MM.1S (cell line): ENCODE measurements at regions not wholly inside any gene's neighbourhood (a gene's known extent, or its start where the extent isn't known, plus 50 kb on each side); places are given as distances from the start of the nearest gene placed in this dataset.

ENCODE experiments used
- DNase-seq: peaks from one replicate; pipeline ENCODE4 v3.0.0-alpha.2; 2015
- H2AFZ ChIP-seq: fragments of 300-600 bp; sonication (generic); 2 replicates; pipeline ENCODE4 v1.6.0; 2016; ENCODE audit warnings: antibody characterized with exemption, low read length
- H3F3A ChIP-seq: fragments of 300-600 bp; sonication (generic); 2 replicates; pipeline ENCODE4 v1.6.1; 2016; ENCODE audit warnings: mild to moderate bottlenecking, antibody characterized with exemption, low read length, moderate library complexity, mixed read lengths; ENCODE audit not compliant: insufficient read depth
- H3K27ac ChIP-seq: fragments of 300-600 bp; sonication (generic); 2 replicates; pipeline ENCODE4 v1.5.1; 2016; ENCODE audit warnings: mild to moderate bottlenecking, low read length
- H3K27me3 ChIP-seq: fragments of 300-600 bp; sonication (generic); replicated peaks from 2 replicates; pipeline ENCODE4 v1.6.0; 2016; ENCODE audit warnings: low read length; ENCODE audit not compliant: insufficient read depth
- H3K36me3 ChIP-seq: fragments of 300-600 bp; sonication (generic); replicated peaks from 2 replicates; pipeline ENCODE4 v1.6.1; 2016; ENCODE audit warnings: mild to moderate bottlenecking, low read length, mixed read lengths; ENCODE audit not compliant: insufficient read depth
- H3K4me1 ChIP-seq: fragments of 300-600 bp; sonication (generic); 2 replicates; pipeline ENCODE4 v1.6.1; 2016; ENCODE audit warnings: low read length, mixed read lengths
- H3K4me2 ChIP-seq: fragments of 300-600 bp; sonication (generic); 2 replicates; pipeline ENCODE4 v1.6.0; 2016; ENCODE audit warnings: low read depth, low read length
- H3K4me3 ChIP-seq: fragments of 300-600 bp; sonication (generic); 2 replicates; pipeline ENCODE4 v1.5.1; 2016; ENCODE audit warnings: low read length, mixed read lengths
- H3K79me2 ChIP-seq: fragments of 300-600 bp; sonication (generic); 2 replicates; pipeline ENCODE4 v1.6.1; 2016; ENCODE audit warnings: mixed run types, low read length, mixed read lengths
- H3K9ac ChIP-seq: fragments of 300-600 bp; sonication (generic); 2 replicates; pipeline ENCODE4 v1.6.1; 2016; ENCODE audit warnings: low read length, mixed read lengths
- H3K9me2 ChIP-seq: fragments of 300-600 bp; sonication (generic); replicated peaks from 2 replicates; pipeline ENCODE4 v1.6.1; 2016; ENCODE audit warnings: mild to moderate bottlenecking, low read length, mixed read lengths; ENCODE audit not compliant: insufficient read depth
- H3K9me3 ChIP-seq: fragments of 300-600 bp; sonication (generic); replicated peaks from 2 replicates; pipeline ENCODE4 v1.6.1; 2016; ENCODE audit warnings: mild to moderate bottlenecking, low read length, mixed read lengths; ENCODE audit not compliant: insufficient read depth
- H4K20me1 ChIP-seq: fragments of 300-600 bp; sonication (generic); 2 replicates; pipeline ENCODE4 v1.6.1; 2016; ENCODE audit warnings: mild to moderate bottlenecking, low read length, moderate library complexity, mixed read lengths; ENCODE audit not compliant: insufficient read depth
- CTCF ChIP-seq: fragments of 300-600 bp; sonication (generic); IDR thresholded peaks from 2 replicates; pipeline ENCODE4 v1.5.1; 2016; ENCODE audit warnings: antibody characterized with exemption, low read length, mixed read lengths
- EZH2 ChIP-seq: fragments of 300-600 bp; sonication (generic); optimal IDR thresholded peaks from 2 replicates; pipeline ENCODE3; 2017; ENCODE audit warnings: low read depth, mild to moderate bottlenecking, antibody characterized with exemption, low read length, mixed read lengths
- EZH2phosphoT487 ChIP-seq: fragments of 300-600 bp; sonication (generic); IDR thresholded peaks from 2 replicates; pipeline ENCODE4 v1.6.1; 2018; ENCODE audit warnings: antibody characterized with exemption, low read length

- DNase-seq, result no peak
- Histone ChIP-seq H3K9me3 (no peaks in the 10 kb centered on the region), H3K9ac (no peak overlapping the region), H3K4me3 (no peak overlapping the region), H3K36me3 (no peaks in the 10 kb centered on the region), H4K20me1 (no peaks in the 10 kb centered on the region), H3K4me1 (no peaks in the 10 kb centered on the region), H3F3A (no peaks in the 10 kb centered on the region), H3K79me2 (no peaks in the 10 kb centered on the region), H3K9me2 (no peaks in the 10 kb centered on the region), H3K27ac (no peak overlapping the region), H2AFZ (no peak overlapping the region), H3K27me3 (no peaks in the 10 kb centered on the region), H3K4me2 (no peak overlapping the region)
- TF ChIP-seq EZH2 (no peak), EZH2phosphoT487 (no peak), CTCF (no peak)
Observed at GRCh38 chr21:28776251-28776650, 216.4 kb downstream of the LTN1 start.

- Histone ChIP-seq H3K27ac (no peak overlapping the region), H3K79me2 (no peaks in the 10 kb centered on the region), H3F3A (no peaks in the 10 kb centered on the region), H3K9me2 (no peaks in the 10 kb centered on the region), H3K27me3 (no peaks in the 10 kb centered on the region), H3K4me1 (no peaks in the 10 kb centered on the region), H3K4me3 (no peak overlapping the region), H3K36me3 (no peaks in the 10 kb centered on the region), H3K9me3 (no peaks in the 10 kb centered on the region), H2AFZ (no peak overlapping the region), H4K20me1 (no peaks in the 10 kb centered on the region), H3K4me2 (no peak overlapping the region), H3K9ac (no peak overlapping the region)
- DNase-seq, result no peak
- TF ChIP-seq EZH2phosphoT487, result no peak
- no peak for TF ChIP-seq CTCF
- TF ChIP-seq EZH2, result no peak
Observed at GRCh38 chr21:28775071-28775470, 217.6 kb downstream of the LTN1 start.

GRCh38 chr21:28773036-28773435 is 219.6 kb downstream of the LTN1 start:
- H3K4me3 ChIP-seq, result no peak overlapping the region
- DNase-seq, result no peak
- H3K27me3 ChIP-seq, result no peaks in the 10 kb centered on the region
- no peak overlapping the region for H3K4me2 ChIP-seq
- no peaks in the 10 kb centered on the region for H3F3A ChIP-seq
- H3K4me1 ChIP-seq, result no peaks in the 10 kb centered on the region
- no peaks in the 10 kb centered on the region for H3K36me3 ChIP-seq
- H2AFZ ChIP-seq, result no peak overlapping the region
- no peaks in the 10 kb centered on the region for H3K79me2 ChIP-seq
- H3K27ac ChIP-seq, result no peak overlapping the region
- H4K20me1 ChIP-seq, result no peaks in the 10 kb centered on the region
- H3K9ac ChIP-seq, result no peak overlapping the region
- H3K9me2 ChIP-seq, result no peaks in the 10 kb centered on the region
- H3K9me3 ChIP-seq, result no peaks in the 10 kb centered on the region
- TF ChIP-seq EZH2 (no peak), CTCF (no peak), EZH2phosphoT487 (no peak)
